B cell (primary cell): ENCODE measurements at regions not wholly inside any gene's neighbourhood (a gene's known extent, or its start where the extent isn't known, plus 50 kb on each side); places are given as distances from the start of the nearest gene placed in this dataset.

Experiments
- ATAC-seq: fragments of 200-7000 bp; cut with Tn5 transposase; one replicate; pipeline ENCODE4 v1.10.0; 2021; ENCODE audit warnings: low read depth, mild to moderate bottlenecking, moderate number of reproducible peaks, moderate library complexity
- CTCF ChIA-PET: fragments of 350-600 bp; sonication (Branson Sonifier 250); formaldehyde crosslinking; loops from one replicate; lab custom pipeline; 2021; ENCODE audit warnings: antibody characterized with exemption, inconsistent platforms; lab: Charles Lee
- POLR2A ChIA-PET: fragments of 350-600 bp; sonication (Branson Sonifier 250); formaldehyde crosslinking; loops from one replicate; lab custom pipeline; 2021; ENCODE audit warnings: antibody characterized with exemption; lab: Charles Lee
- DNase-seq: peaks from one replicate; pipeline ENCODE4 v3.0.0; 2013
- H2AFZ ChIP-seq: 2 replicates; pipeline ENCODE4 v1.6.1; 2012; ENCODE audit warnings: mild to moderate bottlenecking, low read depth, low read length; ENCODE audit not compliant: insufficient read depth, poor library complexity, severe bottlenecking
- H3K27ac ChIP-seq, 2 donors: 1 replicate in 1 of 2; 2 replicates in 1 of 2; pipeline ENCODE4 v1.5.1; 2012 to 2013; ENCODE audit warnings: low read length in 2 of 2, mild to moderate bottlenecking in 2 of 2, moderate library complexity in 1 of 2
- H3K27me3 ChIP-seq, 4 experiments: fragments of 200-600 bp in 1 of 4; sonication (generic) in 1 of 4; replicated peaks in 1 of 4; 1 replicate in 2 of 4; 2 replicates in 2 of 4; pipeline versions ENCODE4 v1.6.1 to v1.7.0; 2013 to 2016; ENCODE audit warnings: low read length in 3 of 4, mild to moderate bottlenecking in 2 of 4, mixed read lengths in 1 of 4, moderate library complexity in 1 of 4; ENCODE audit not compliant: insufficient read depth in 4 of 4, control insufficient read depth in 3 of 4; ENCODE audit errors: control extremely low read depth in 1 of 4
- H3K36me3 ChIP-seq, 2 experiments: replicated peaks in 1 of 2; 1 replicate in 1 of 2; 2 replicates in 1 of 2; pipeline versions ENCODE4 v1.6.1 to v1.7.1; 2013; ENCODE audit warnings: low read length in 1 of 2; ENCODE audit not compliant: insufficient read depth in 2 of 2, control insufficient read depth in 1 of 2; ENCODE audit errors: control extremely low read depth in 1 of 2, extremely low read depth in 1 of 2
- H3K4me1 ChIP-seq, 2 donors: fragments of 200-600 bp in 1 of 2; sonication (generic) in 1 of 2; 1 replicate in 1 of 2; 2 replicates in 1 of 2; pipeline versions ENCODE4 v1.5.1 to v1.6.1; 2013 to 2017; ENCODE audit warnings: low read length in 2 of 2; ENCODE audit not compliant: control insufficient read depth in 2 of 2, insufficient read depth in 2 of 2
- H3K4me2 ChIP-seq: replicated peaks from 2 replicates; pipeline ENCODE3; 2012; ENCODE audit warnings: mild to moderate bottlenecking, low read depth, low read length; ENCODE audit not compliant: poor library complexity, severe bottlenecking
- H3K4me3 ChIP-seq, 5 experiments: fragments of 200-600 bp in 1 of 5; sonication (generic) in 1 of 5; 1 replicate in 3 of 5; 2 replicates in 2 of 5; pipeline versions ENCODE4 v1.5.1 to v1.7.0; 2011 to 2016; ENCODE audit warnings: low read length in 4 of 5, mild to moderate bottlenecking in 4 of 5, low read depth in 2 of 5, control low read depth in 1 of 5, moderate library complexity in 1 of 5; ENCODE audit not compliant: insufficient read depth in 1 of 5; ENCODE audit errors: control extremely low read depth in 1 of 5, extremely low read depth in 1 of 5
- H3K79me2 ChIP-seq: fragments of 200-600 bp; sonication (generic); one replicate; pipeline ENCODE4 v1.6.0; 2016; ENCODE audit warnings: low read length; ENCODE audit not compliant: control insufficient read depth, insufficient read depth
- H3K9ac ChIP-seq: fragments of 200-600 bp; sonication (generic); 2 replicates; pipeline ENCODE4 v1.6.1; 2017; ENCODE audit warnings: mild to moderate bottlenecking, low read length, moderate library complexity
- H3K9me3 ChIP-seq, 3 donors: one replicate each; pipeline versions ENCODE4 v1.6.1 to v1.7.1; 2013; ENCODE audit warnings: low read length in 2 of 3; ENCODE audit not compliant: control insufficient read depth in 2 of 3, insufficient read depth in 1 of 3; ENCODE audit errors: control extremely low read depth in 1 of 3
- H4K20me1 ChIP-seq: 2 replicates; pipeline ENCODE4 v1.6.0; 2012; ENCODE audit warnings: mild to moderate bottlenecking, low read length; ENCODE audit not compliant: insufficient read depth, control insufficient read depth, poor library complexity, severe bottlenecking
- H3K27ac Mint-ChIP-seq: one replicate; pipeline ENCODE4 v1.8.0; 2021; ENCODE audit warnings: mixed read lengths
- H3K27me3 Mint-ChIP-seq: one replicate; pipeline ENCODE4 v1.8.0; 2021; ENCODE audit warnings: mixed read lengths
- H3K4me1 Mint-ChIP-seq: one replicate; pipeline ENCODE4 v1.8.0; 2021; ENCODE audit warnings: mixed read lengths
- H3K4me3 Mint-ChIP-seq: one replicate; pipeline ENCODE4 v1.8.0; 2021; ENCODE audit warnings: mixed read lengths
- H3K9me3 Mint-ChIP-seq: one replicate; pipeline ENCODE4 v1.8.0; 2022; ENCODE audit warnings: mixed read lengths; ENCODE audit not compliant: insufficient read depth
- EZH2 ChIP-seq: IDR thresholded peaks from 2 replicates; pipeline ENCODE4 v1.6.1; 2012; ENCODE audit warnings: borderline replicate concordance, low read depth, mild to moderate bottlenecking, moderate library complexity, low read length; ENCODE audit not compliant: insufficient read depth, poor library complexity, severe bottlenecking
- WGBS: methylation state at CpG from one replicate; pipeline ENCODE4 v1.1.5; 2013; ENCODE audit warnings: missing lambda C conversion rate; ENCODE audit not compliant: insufficient coverage; 5-methylcytosine and 5-hydroxymethylcytosine counted together
- intact Hi-C: fragments of 100-400 bp; cut with micrococcal nuclease; formaldehyde crosslinking; loops from one replicate; pipeline ENCODE4 v1.10.0; 2022
- TF ChIP-seq, protein P1 (sequence below): fragments of 200-600 bp; IDR thresholded peaks from one replicate; pipeline ENCODE4 v1.8.0; 2022; ENCODE audit warnings: antibody characterized with exemption, mild to moderate bottlenecking

DNA sequence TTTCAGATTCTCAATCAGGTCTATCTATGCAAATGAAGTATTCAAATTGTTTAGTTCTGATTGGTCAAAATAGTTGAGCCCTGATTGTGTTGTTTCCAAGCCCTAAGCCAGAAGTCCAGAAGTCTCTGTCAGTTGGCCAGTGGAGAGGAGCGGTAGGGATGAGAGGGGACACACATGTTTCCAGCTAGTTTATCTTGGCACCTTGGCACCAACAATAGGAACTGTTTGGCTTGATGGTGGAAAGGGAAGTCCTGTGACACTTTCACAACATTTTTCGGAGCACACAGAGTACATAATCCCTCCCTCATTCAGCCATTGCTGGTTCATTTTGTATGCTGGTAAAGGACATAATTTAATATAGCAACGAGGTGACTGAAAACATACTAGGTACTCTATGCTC is 1661.6 kb downstream of the SUCLG1 start:
- intact Hi-C loops, result no loop called here
- H3K36me3 ChIP-seq, result no peaks in the 10 kb centered on the region
- TF ChIP-seq, protein P1, sequence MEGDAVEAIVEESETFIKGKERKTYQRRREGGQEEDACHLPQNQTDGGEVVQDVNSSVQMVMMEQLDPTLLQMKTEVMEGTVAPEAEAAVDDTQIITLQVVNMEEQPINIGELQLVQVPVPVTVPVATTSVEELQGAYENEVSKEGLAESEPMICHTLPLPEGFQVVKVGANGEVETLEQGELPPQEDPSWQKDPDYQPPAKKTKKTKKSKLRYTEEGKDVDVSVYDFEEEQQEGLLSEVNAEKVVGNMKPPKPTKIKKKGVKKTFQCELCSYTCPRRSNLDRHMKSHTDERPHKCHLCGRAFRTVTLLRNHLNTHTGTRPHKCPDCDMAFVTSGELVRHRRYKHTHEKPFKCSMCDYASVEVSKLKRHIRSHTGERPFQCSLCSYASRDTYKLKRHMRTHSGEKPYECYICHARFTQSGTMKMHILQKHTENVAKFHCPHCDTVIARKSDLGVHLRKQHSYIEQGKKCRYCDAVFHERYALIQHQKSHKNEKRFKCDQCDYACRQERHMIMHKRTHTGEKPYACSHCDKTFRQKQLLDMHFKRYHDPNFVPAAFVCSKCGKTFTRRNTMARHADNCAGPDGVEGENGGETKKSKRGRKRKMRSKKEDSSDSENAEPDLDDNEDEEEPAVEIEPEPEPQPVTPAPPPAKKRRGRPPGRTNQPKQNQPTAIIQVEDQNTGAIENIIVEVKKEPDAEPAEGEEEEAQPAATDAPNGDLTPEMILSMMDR, result no peak
- TF ChIP-seq EZH2, result no peak
- H3K79me2 ChIP-seq, result no peaks in the 10 kb centered on the region
- H2AFZ ChIP-seq, result no peak overlapping the region
- H3K27me3 ChIP-seq, result no peaks in the 10 kb centered on the region
- POLR2A ChIA-PET, result no interaction called here
- no peaks in the 10 kb centered on the region for H3K9me3 ChIP-seq
- H3K9ac ChIP-seq, result no peak overlapping the region
- H4K20me1 ChIP-seq, result no peaks in the 10 kb centered on the region
- H3K4me2 ChIP-seq, result no peak overlapping the region
- 100% methylated on average over 1 of the region's 3 CpGs for WGBS
- no peak overlapping the region for H3K27ac Mint-ChIP-seq
- H3K4me3 Mint-ChIP-seq, result no peak overlapping the region
- H3K9me3 Mint-ChIP-seq, result peaks cover 8% of the 10 kb centered on the region
- no peaks in the 10 kb centered on the region for H3K4me1 ChIP-seq
- H3K27me3 Mint-ChIP-seq, result no peaks in the 10 kb centered on the region
- DNase-seq (no peak), ATAC-seq (no peak)
- CTCF ChIA-PET, result no interaction called here
- H3K4me3 ChIP-seq, result no peak overlapping the region
- H3K4me1 Mint-ChIP-seq, result no peaks in the 10 kb centered on the region
- no peak overlapping the region for H3K27ac ChIP-seq

DNA sequence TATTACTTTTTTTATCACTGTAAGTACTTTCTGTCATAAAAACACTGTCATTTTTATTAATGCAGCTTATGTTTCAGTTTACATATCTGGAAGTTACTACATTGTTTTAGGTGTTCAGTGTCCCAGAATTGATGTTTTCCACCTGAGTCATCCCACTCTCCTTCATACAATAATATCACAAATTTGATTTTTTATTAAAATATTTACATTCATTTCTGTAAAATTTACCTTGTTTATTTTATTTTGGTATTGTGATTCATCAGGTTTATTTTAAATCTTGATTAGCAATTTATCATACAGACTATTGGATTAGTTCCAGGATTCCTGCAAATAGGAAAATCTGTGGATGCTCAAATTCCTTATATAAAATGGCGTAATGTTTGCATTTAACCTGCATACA is 1662.9 kb downstream of the SUCLG1 start:
- Histone ChIP-seq H3K36me3 (no peaks in the 10 kb centered on the region), H4K20me1 (no peaks in the 10 kb centered on the region), H3K27ac (no peak overlapping the region), H2AFZ (no peak overlapping the region), H3K9me3 (no peaks in the 10 kb centered on the region), H3K27me3 (no peaks in the 10 kb centered on the region), H3K79me2 (no peaks in the 10 kb centered on the region), H3K4me2 (no peak overlapping the region), H3K9ac (no peak overlapping the region), H3K4me3 (no peak overlapping the region), H3K4me1 (no peaks in the 10 kb centered on the region)
- no peaks in the 10 kb centered on the region for H3K4me1 Mint-ChIP-seq
- ChIA-PET CTCF (no interaction called here), POLR2A (no interaction called here)
- H3K4me3 Mint-ChIP-seq, result no peak overlapping the region
- no peaks in the 10 kb centered on the region for H3K27me3 Mint-ChIP-seq
- WGBS, result no CpG with 5 or more reads among the region's 1 CpG
- TF ChIP-seq, protein P1, result no peak
- no peak for TF ChIP-seq EZH2
- no peak overlapping the region for H3K27ac Mint-ChIP-seq
- DNase-seq (no peak), ATAC-seq (no peak)
- H3K9me3 Mint-ChIP-seq, result peaks cover 8% of the 10 kb centered on the region
- intact Hi-C loops, result no loop called here
